GM18867 (cell line): ENCODE measurements at regions not wholly inside any gene's neighbourhood (a gene's known extent, or its start where the extent isn't known, plus 50 kb on each side); places are given as distances from the start of the nearest gene placed in this dataset.

Source experiments
- ATAC-seq: cut with Tn5 transposase; IDR thresholded peaks from one replicate; pipeline ENCODE4 v1.9.1; 2021; ENCODE audit warnings: mild to moderate bottlenecking, moderate library complexity; ENCODE audit not compliant: unreplicated experiment

DNA sequence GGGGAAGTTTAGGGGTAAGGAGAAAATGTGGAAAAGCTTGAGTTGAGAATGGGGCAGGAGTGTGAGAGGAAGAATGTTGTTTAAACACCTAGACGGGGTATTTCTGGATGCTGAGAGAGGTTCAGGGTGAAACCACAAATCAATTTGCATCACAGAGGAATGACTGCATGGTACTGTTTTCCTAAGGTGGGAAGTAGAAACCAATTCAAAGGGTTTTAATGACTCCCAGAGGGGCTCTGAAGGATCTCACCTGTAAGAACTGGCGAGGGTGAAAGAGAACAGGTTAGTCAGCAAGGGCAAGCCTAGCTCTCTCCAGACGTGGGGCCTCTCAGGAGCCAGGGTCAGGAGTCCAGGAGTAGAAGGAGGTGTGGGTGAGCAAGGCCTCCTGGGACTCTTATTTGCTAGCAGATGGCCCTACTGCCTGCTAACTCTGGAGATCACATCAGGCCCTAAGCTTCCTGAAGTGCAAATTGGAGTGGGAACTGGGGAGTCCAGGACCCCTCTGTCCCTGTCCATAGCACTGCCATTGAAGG lies 133.0 kb upstream of the CELF4 start:
- ATAC-seq, result no peak

DNA sequence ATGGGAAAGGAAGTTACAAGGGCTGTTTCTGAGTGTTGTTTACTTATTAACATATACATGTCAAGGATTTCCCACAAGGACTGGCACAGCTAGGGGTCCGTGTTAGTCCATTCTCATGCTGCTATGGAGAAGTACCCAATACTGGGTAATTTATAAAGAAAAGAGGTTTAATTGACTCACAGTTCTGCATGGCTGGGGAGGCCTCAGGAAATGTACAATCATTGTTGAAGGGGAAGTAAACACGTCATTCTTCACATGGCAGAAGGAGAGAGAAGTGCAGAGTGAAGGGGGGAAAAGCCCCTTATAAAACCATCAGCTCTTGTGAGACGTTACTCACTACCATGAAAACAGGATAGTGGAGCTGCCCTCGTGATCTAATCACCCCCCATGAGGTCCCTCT lies 128.9 kb upstream of the CELF4 start:
- no peak for ATAC-seq

- no peak for ATAC-seq
Measured at GRCh38 chr18:37691162-37691561, 125.6 kb upstream of the CELF4 start.

- no peak for ATAC-seq
Measured at GRCh38 chr18:37689841-37690240, 124.2 kb upstream of the CELF4 start.

GRCh38 chr18:37684590-37684989 lies 119.0 kb upstream of the CELF4 start:
- no peak for ATAC-seq

- ATAC-seq, result no peak
Measured at GRCh38 chr18:37684183-37684582, 118.6 kb upstream of the CELF4 start.

GRCh38 chr18:37680911-37681310 lies 115.3 kb upstream of the CELF4 start:
- ATAC-seq, result no peak

DNA sequence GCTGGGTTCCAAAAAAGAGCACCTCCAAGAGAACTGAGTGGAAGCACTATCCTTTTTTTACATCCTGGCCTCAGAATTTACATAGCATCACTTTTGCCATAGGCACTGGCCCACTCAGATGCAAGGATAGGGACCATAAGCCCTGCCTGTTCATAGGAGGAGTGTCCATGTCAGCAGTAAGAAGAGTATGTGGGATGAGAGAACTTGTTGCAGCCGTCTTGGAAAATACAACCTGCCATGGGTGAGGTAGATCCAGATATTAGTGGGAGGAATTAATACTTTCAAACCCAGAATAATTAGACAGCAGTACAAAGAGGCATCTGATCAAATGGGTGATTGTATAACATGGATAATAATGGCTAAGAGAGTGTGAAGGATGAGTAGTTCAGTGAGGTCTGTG lies 110.7 kb upstream of the CELF4 start:
- no peak for ATAC-seq

DNA sequence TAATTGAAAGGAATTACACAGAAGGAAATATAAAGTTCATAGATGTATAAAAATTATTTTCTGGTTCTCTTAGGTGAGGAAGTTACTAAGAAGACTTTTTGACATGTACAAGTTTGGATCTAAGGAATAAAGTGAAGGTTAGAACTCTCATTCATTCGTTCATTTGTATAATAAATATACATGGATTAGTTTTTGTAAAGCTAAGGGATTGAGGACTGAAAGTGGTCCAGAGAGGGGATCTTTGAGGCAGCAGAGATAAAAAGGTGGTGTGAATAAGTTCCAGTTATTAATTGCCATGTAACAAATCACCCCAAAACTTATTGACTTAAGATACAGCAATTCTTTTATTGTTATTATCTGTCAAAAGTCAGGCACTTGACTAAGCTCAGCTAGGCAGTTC lies 110.1 kb upstream of the CELF4 start:
- ATAC-seq, result no peak

GRCh38 chr18:37674570-37674969 lies 109.0 kb upstream of the CELF4 start:
- no peak for ATAC-seq

- ATAC-seq, result no peak
Measured at GRCh38 chr18:37673671-37674070, 108.1 kb upstream of the CELF4 start.

- no peak for ATAC-seq
Measured at GRCh38 chr18:37672932-37673595, 107.5 kb upstream of the CELF4 start.

DNA sequence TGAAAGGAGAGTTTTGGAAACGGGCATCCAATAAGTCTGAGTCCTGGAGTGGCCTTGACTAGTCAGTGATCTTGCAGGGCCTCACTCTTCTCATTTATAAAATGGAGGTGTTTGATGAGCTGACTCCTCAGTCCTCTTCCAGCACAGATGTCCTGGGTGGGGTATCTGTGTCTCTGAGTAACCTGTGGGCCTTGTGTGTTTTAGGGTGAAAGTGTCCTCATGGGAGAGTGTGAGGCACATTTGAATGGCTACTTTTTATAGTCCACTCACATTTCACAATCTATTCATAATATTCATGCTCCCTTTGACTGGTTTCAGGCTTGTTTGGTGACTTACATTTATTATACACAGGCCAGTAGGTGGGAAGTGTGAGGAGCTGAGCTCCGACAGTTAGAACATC lies 106.4 kb upstream of the CELF4 start:
- ATAC-seq, result no peak

DNA sequence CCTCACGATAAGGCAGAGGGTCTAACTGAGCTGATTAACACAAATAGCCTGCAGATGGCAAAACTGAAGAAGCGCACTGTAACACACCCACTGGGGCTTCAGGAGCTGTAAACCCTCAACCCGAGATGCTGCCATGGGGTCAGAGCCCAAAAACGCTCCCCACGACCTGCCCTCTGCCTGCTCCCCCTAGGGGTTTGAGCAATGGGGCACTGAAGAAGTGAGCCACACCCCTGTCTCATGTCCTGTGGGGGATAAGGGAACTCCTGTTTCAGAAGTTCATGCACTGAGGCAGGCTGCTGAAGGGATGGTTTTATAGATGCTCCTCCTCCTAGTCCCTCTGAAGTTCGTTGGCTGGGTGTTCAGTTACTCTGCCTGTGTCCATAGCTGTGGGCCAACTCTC lies 105.9 kb upstream of the CELF4 start:
- ATAC-seq, result no peak

GRCh38 chr18:37671119-37671518 lies 105.5 kb upstream of the CELF4 start:
- ATAC-seq, result no peak

- no peak for ATAC-seq
Measured at GRCh38 chr18:37669991-37670534, 104.5 kb upstream of the CELF4 start.

DNA sequence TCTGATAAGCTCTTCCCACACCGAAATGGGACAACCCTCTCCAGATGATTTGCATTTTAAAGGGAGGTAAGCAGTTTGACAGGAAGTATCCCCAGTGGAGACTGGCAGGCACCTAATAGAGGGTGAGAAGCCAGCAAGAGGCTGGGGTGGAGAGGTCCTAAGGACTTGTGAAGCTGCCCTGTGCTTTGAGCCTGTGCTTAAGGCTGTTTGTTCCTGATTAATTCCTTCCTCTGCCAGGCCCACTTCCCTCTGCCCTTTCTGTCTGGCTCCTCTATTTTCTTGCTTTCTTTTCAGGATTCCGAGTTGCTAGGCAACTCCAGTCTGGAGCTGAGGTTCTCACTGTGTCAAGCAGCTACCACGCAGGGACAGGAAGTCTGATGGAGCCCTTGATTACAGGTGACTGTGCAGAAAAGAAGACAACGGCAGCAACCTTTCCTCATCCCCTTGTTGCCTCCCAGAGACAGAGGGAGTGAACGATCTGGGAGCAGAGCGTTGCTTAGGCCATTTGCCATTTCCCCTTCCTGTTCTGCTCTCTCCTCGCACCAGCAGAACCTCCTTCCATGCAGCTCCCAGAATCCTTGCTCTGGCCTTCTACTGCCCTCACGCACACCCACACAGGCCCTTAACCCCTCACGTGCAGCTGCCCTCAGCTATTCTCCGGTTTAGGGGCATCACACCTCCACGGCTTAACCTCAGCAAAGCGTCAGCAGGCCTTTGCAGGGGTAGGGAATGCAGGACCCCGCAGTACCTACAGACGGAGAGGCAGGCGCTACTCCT lies 103.6 kb upstream of the CELF4 start:
- ATAC-seq, result no peak

GRCh38 chr18:37667836-37668235 lies 102.2 kb upstream of the CELF4 start:
- no peak for ATAC-seq

GRCh38 chr18:37666991-37667390 lies 101.4 kb upstream of the CELF4 start:
- no peak for ATAC-seq

DNA sequence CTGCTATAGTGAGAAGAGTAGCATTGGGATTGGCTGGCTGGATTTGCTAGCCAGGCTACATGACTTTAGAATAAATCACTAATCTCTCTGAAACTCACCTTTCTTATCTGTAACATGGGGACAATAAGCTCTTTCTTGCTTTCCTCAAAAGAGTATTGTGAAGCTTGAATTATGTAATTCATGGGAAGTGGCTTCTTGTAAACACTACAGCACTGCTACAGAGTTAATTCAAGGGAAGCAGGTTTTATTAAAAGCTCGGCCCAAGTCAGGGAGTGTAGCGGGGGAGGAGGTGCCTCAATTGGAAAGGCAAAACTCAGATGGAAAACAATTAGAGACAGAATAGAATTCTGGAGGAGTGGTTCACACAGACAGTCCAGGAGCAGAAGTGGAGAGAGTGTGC lies 100.9 kb upstream of the CELF4 start:
- ATAC-seq, result no peak

DNA sequence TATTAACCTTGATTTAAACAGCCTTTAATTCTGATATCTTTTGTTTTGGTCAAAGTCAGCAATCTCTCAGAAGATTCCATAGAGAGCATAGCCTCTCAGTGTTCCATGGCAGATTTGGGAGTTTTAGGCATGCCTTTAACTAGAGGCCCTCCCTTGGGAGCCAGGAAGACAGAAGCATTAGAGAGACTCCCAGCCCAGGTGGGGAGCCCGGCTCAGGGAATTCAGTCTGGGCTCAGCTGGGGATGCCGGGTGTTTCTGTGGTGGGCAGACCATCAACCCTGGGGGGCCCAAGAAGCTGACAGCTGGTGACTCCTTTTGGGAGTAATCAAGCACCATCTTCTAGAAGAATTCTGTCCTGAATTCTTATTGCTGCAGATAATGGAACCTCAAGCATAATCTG lies 99.7 kb upstream of the CELF4 start:
- no peak for ATAC-seq

- no peak for ATAC-seq
Measured at GRCh38 chr18:37663446-37663845, 97.8 kb upstream of the CELF4 start.
